ENCODE measurements at regions not wholly inside any gene's neighbourhood (a gene's known extent, or its start where the extent isn't known, plus 50 kb on each side); places are given as distances from the start of the nearest gene placed in this dataset.
"Not testable (repeated sequence)": the region's sequence is repeated elsewhere in the genome, so short reads cannot be mapped to it uniquely, and the experiment has no call there.

DNA sequence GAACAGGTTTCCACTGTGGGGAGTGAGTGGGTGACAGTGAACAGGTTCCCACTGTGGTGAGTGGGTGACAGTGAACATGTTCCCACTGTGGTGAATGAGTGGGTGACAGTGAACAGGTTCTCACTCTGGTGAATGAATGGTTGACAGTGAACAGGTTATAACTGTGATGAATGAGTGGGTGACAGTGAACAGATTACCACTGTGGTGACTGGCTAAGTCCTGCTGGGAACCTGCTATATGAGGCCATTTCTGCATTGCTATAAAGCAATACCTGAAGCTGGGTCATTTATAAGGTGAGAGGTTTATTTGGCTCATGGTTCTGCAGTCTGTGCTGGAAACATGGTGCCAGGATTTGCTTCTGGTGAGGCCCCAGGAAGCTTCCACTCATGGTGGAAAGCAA is 637.1 kb downstream of the UQCRFS1 start:
- H3K27ac ChIP-seq (replicated peaks), result no peak overlapping the region
- no peak for TF ChIP-seq CTCF (IDR thresholded peaks at IDR 0.05; ENCODE audit: insufficient read depth, low read length)
- TF ChIP-seq, protein P1, sequence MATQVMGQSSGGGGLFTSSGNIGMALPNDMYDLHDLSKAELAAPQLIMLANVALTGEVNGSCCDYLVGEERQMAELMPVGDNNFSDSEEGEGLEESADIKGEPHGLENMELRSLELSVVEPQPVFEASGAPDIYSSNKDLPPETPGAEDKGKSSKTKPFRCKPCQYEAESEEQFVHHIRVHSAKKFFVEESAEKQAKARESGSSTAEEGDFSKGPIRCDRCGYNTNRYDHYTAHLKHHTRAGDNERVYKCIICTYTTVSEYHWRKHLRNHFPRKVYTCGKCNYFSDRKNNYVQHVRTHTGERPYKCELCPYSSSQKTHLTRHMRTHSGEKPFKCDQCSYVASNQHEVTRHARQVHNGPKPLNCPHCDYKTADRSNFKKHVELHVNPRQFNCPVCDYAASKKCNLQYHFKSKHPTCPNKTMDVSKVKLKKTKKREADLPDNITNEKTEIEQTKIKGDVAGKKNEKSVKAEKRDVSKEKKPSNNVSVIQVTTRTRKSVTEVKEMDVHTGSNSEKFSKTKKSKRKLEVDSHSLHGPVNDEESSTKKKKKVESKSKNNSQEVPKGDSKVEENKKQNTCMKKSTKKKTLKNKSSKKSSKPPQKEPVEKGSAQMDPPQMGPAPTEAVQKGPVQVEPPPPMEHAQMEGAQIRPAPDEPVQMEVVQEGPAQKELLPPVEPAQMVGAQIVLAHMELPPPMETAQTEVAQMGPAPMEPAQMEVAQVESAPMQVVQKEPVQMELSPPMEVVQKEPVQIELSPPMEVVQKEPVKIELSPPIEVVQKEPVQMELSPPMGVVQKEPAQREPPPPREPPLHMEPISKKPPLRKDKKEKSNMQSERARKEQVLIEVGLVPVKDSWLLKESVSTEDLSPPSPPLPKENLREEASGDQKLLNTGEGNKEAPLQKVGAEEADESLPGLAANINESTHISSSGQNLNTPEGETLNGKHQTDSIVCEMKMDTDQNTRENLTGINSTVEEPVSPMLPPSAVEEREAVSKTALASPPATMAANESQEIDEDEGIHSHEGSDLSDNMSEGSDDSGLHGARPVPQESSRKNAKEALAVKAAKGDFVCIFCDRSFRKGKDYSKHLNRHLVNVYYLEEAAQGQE (IDR thresholded peaks at IDR 0.05; ENCODE audit: insufficient replicate concordance, low read depth), result no peak
- TF ChIP-seq POLR2AphosphoS5 (IDR thresholded peaks at IDR 0.05; ENCODE audit: low read depth), result no peak
- TF ChIP-seq SPI1 (IDR thresholded peaks at IDR 0.05; ENCODE audit: borderline replicate concordance, low read depth), result no peak
- no peak for TF ChIP-seq GABPA (IDR thresholded peaks at IDR 0.05; ENCODE audit: low read depth)

GRCh38 chr19:28575312-28575711 is 637.6 kb downstream of the UQCRFS1 start:
- H3K27me3 ChIP-seq (ENCODE audit: insufficient read depth, poor library complexity, severe bottlenecking); H3K27ac ChIP-seq (replicated peaks); DNase-seq (ENCODE audit: low read depth in 1 of 2, low spot score in 1 of 2); H3K4me3 ChIP-seq (replicated peaks; ENCODE audit: insufficient read depth, low read length): not testable (repeated sequence)

More for the DNA sequence above, 637.1 kb downstream of the UQCRFS1 start:
- DNase-seq (ENCODE audit: low read depth in 1 of 2, low spot score in 1 of 2), result no peak
- Histone ChIP-seq H3K27me3 (ENCODE audit: insufficient read depth, poor library complexity, severe bottlenecking) (no peaks in the 10 kb centered on the region), H3K4me3 (replicated peaks; ENCODE audit: insufficient read depth, low read length) (no peak overlapping the region)

DNA sequence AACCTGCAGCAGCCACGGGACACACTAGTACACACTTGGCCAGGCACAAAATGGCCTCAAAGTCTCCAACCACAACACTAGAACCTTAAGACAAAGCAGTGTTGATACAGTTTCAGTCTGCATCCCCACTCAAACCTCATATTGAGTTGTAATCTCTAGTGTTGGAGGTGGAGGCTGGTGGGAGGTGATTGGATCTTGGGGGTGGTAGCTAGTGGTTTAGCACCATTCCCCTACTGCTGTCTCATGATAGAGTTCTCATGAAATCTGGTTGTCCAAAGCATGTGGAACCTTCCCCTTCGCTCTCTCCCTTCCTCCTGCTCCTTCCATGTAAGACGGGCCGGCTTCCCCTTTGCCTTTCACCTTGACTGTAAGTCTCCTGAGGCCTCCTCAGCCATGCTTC is 638.7 kb downstream of the UQCRFS1 start:
- Histone ChIP-seq H3K4me3 (replicated peaks; ENCODE audit: insufficient read depth, low read length) (no peak overlapping the region), H3K27ac (replicated peaks) (no peak overlapping the region), H3K27me3 (ENCODE audit: insufficient read depth, poor library complexity, severe bottlenecking) (no peaks in the 10 kb centered on the region)
- DNase-seq (ENCODE audit: low read depth in 1 of 2, low spot score in 1 of 2), result no peak
- no peak for TF ChIP-seq CTCF (IDR thresholded peaks at IDR 0.05; ENCODE audit: insufficient read depth, low read length)
- no peak for TF ChIP-seq POLR2AphosphoS5 (IDR thresholded peaks at IDR 0.05; ENCODE audit: low read depth)
- TF ChIP-seq SPI1 (IDR thresholded peaks at IDR 0.05; ENCODE audit: borderline replicate concordance, low read depth), result no peak

- Histone ChIP-seq H3K27ac (replicated peaks) (no peak overlapping the region), H3K4me3 (replicated peaks; ENCODE audit: insufficient read depth, low read length) (no peak overlapping the region), H3K27me3 (ENCODE audit: insufficient read depth, poor library complexity, severe bottlenecking) (no peaks in the 10 kb centered on the region)
- no peak for TF ChIP-seq CTCF (IDR thresholded peaks at IDR 0.05; ENCODE audit: insufficient read depth, low read length)
- TF ChIP-seq GABPA (IDR thresholded peaks at IDR 0.05; ENCODE audit: low read depth), result no peak
- no peak for TF ChIP-seq POLR2AphosphoS5 (IDR thresholded peaks at IDR 0.05; ENCODE audit: low read depth)
- DNase-seq (ENCODE audit: low read depth in 1 of 2, low spot score in 1 of 2), result no peak
These were observed 643.5 kb downstream of the UQCRFS1 start for GRCh38 chr19:28569132-28570131.

GRCh38 chr19:28567834-28568233 is 645.1 kb downstream of the UQCRFS1 start:
- Histone ChIP-seq H3K4me3 (replicated peaks; ENCODE audit: insufficient read depth, low read length) (no peak overlapping the region), H3K27me3 (ENCODE audit: insufficient read depth, poor library complexity, severe bottlenecking) (no peaks in the 10 kb centered on the region), H3K27ac (replicated peaks) (no peak overlapping the region)
- no peak for DNase-seq (ENCODE audit: low read depth in 1 of 2, low spot score in 1 of 2)
- TF ChIP-seq GABPA (IDR thresholded peaks at IDR 0.05; ENCODE audit: low read depth), result no peak
- TF ChIP-seq CTCF (IDR thresholded peaks at IDR 0.05; ENCODE audit: insufficient read depth, low read length), result no peak
- no peak for TF ChIP-seq SPI1 (IDR thresholded peaks at IDR 0.05; ENCODE audit: borderline replicate concordance, low read depth)
- TF ChIP-seq, protein P1 (IDR thresholded peaks at IDR 0.05; ENCODE audit: insufficient replicate concordance, low read depth), result no peak
- TF ChIP-seq POLR2AphosphoS5 (IDR thresholded peaks at IDR 0.05; ENCODE audit: low read depth), result no peak
